NCI-H2196 (cell line): ENCODE measurements at regions not wholly inside any gene's neighbourhood (a gene's known extent, or its start where the extent isn't known, plus 50 kb on each side); places are given as distances from the start of the nearest gene placed in this dataset.
"Not testable (repeated sequence)": the region's sequence is repeated elsewhere in the genome, so short reads cannot be mapped to it uniquely, and the experiment has no call there.

Source experiments
- DNase-seq: peaks from one replicate; lab custom pipeline; 2025; ENCODE audit not compliant: unreplicated experiment; lab: John Stamatoyannopoulos, UW

DNA sequence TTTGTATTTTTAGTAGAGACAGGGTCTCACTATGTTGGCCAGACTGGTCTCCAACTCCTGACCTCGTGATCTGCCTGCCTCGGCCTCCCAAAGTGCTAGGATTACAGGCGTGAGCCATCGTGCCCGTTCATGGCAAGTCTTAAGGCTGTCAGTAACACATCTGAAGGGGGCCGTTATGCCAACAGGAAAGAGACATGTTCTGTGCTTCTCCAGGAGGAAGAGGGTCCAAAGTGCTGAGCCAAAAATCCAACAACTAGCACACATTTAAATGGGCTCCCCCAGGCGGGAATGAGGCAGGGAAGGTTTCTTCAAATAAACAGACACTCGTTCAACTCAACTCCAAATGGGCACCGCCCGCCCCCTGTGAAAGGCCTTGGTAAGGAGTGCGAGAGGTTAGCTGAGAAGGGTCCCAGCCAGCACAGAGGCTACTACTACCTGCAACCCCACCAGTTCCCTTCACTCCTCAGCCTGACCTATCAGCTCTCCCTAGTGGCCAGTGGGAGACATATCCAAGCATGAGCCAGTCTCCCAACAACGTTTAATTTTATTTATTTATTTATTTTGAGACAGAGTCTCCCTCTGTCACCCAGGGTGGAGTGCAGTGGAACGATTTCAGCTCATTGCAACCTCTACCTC, 84.1 kb upstream of the DMRT1 start:
- DNase-seq, result peak; percentile 54

DNA sequence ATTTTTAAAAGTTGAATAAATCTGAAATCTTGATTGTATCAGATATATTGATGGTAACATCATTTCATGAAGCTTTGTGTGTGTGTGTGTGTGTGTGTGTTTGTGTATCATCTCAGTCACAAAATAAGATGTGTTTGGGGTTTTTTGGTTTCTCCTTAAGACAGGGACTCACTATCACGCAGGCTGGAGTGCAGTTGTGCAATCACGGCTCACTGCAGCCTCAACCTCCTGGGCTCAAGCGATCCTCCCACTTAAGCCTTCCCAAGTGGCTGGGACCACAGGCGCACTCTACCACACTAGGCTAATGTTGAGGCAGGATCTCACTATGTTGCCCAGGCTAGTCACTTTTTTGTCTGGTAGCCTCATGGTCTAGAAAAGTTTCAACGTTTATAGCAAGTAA, 83.4 kb upstream of the DMRT1 start:
- no peak for DNase-seq

DNA sequence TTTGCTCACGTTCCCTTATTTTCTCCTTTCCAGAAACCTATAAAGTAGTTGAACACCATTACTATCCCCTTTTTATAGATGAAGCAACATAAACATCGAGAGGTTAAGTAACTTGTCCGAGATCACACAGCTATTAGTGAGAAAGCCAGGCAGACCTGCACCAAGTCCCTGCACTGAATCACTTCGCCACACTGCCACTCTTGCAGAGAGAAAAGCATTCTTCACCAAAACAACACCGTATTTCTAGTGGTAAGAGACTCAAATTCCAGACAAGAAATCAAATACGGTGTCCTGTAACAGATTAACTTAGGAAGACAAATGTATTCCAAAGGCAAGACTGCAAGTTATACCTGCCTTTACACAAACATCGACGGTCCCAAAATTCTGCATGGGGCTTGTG, 82.0 kb upstream of the DMRT1 start:
- DNase-seq, result no peak

DNA sequence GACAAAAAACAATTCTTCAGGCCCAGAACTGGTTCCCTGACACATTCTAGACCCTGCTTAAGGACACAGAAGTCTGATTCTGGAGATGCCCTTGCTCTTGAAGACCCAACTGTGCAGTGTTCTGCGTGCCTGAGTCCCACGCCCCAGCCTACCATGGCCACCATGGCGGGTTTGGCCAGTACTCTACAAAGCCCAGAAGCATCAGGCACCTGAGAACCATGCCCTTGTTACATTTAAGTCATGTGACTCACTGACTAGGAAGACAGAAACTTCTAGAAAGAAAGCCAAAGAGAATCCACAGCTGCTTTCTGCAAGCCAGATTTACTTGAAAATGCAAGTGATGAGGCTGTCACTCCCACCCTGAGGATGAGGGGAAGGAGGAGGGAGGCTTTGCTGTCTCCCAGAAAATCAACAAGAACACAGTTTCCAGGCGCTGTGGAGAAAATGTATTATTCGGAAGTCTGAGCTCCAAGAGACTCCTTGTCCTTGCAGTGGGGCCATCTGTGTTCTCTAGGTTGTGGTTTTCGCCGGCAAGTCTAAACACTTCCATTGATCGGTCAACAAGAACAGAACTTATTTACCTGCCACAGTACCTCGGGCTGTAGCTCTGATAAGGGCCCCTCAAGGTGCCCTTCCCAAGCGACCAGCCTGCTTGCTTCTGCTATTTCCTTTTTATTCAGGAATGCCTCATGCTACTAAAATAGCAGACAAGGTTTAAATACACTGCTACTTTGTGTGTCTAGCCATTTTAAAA, 81.3 kb upstream of the DMRT1 start:
- no peak for DNase-seq

DNA sequence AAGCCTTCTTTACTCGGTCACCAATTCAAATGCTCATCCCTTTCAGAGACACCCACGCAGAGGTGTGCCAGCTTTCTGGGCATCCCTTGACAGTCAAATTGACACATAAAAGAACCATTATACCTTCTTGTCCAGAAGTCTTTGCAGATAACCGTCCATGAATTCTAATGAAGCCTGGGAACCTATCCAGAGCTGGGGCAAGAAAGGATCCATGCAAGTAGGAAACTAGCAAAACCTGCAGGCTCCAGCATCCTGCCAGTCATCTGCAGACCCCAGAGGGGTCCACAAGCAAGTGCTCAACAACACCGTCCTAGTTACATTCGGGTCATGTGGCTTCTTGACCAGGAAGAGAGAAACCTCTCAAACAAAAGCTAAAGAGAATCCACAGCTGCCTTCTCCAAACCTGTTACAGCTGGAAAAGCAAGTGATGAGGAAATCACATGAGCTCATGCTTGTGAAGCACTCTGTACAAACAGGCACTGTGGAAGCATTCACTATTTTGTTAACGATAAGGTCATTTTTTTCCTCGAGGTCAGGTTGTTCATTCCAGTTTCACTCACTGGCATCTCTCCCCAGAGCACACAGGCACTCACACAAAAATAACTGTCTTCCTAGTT, 80.2 kb upstream of the DMRT1 start:
- no peak for DNase-seq

DNA sequence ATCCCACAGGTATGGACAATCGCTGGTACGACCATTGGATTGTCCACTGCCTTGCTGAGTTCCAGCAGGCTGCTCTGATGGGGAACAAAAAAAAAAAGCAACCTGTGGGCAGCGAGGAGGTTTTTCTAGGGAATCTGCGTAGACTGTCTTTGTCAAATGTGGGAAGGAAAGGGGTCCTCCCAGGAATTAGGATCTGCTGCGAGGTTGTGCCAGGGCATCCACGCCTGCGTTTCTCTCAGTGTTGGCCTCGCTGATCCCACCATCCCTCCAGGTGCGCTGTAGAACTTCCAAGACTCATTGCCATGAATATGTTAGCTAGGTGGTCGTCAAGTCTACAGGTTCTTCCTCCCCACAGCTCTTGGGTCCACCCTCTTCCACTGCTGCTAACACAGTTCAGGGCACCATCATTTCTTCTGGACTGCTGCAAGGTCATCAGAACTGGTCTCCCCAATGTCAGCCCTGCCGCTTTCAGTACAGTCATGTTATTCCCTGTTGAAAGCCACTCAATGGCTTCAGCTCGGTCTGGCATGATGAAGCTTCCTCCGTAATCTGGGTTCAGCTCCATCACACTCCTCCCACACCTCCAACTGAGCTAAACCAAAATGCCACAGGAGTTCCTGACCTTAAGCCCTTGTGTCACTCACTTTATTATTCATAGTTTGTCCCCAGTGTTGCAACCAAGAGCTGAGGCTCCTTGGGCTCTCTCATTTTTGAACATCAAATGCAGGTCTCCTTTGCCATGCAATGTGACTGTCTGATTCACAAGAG, 79.5 kb upstream of the DMRT1 start:
- DNase-seq, result no peak

DNA sequence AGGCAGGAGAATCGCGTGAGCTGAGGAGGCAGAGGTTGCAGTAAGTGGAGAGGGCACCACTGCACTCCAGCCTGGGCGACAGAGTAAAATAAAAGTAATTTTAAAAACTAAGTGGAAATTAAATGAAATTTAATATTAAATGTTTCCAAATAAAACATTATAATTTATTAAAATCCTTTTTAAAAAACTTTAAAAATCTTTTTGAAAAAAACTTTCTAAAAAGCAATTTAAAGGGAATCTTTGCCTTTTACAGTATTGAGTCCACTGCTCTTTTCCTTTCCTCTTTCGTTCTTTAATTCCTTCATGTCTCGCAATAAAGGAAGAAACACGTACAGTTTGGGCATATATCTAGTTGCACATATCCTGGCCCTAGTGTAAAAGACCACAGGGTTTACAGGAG, 77.8 kb upstream of the DMRT1 start:
- no peak for DNase-seq

DNA sequence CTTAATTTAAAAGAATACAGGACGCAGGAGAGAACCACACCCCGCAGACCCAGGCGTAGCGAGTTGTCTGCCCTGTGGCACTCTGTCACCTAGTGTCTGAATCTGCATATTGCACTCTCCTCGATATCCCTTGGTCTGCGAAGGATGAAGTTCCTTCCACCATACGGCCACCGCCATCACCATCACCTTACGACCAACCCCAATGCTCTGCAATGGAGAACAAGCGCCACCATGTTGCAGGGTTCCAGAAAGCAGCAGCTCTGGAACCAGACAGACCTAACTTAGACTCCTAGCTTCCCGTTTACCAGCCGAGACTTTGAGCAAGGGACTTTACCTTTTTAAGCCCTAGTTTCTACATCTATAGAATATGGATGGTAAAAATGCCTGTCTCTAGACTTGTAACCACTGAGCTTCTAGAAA, 77.4 kb upstream of the DMRT1 start:
- peak; percentile 94 for DNase-seq

DNA sequence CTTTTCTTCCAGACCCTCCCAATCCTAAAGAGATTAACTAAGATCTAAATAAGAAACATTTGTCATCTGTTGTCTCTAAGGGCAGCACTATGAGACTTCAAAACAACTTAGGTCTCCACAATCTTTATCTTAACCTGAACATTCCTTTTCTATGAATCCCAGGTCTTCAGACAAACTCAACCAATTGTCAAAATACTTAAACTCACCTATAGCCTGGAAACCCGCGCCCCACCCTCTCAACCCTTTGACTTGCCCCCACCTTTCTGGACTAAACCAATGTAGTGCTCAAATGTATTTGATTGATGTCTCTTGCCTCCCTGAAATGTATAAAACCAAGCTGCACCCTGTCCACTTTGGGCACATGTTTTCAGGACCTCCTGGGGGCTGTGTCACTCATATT, 76.5 kb upstream of the DMRT1 start:
- no peak for DNase-seq

DNA sequence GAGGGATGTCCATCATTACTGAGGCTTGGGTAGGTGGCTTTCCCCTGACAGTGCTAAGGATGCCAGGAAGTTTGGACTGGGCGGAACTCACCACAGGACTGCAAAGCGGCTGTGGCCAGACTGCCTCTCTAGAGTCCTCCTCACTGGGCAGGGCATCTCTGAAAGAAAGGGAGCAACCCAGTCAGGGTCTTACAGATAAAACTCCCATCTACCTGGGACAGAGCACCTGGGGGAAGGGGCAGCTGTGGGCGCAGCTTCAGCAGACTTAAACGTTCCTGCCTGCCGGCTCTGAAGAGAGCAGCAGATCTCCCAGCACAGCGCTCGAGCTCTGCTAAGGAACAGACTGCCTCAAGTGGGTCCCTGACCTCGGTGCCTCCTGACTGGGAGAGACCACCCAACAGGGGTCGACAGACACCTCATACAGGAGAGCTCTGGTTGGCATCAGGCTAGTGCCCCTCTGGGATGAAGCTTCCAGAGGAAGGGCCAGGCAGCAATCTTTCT, 74.4 kb upstream of the DMRT1 start:
- DNase-seq, result not testable (repeated sequence)

DNA sequence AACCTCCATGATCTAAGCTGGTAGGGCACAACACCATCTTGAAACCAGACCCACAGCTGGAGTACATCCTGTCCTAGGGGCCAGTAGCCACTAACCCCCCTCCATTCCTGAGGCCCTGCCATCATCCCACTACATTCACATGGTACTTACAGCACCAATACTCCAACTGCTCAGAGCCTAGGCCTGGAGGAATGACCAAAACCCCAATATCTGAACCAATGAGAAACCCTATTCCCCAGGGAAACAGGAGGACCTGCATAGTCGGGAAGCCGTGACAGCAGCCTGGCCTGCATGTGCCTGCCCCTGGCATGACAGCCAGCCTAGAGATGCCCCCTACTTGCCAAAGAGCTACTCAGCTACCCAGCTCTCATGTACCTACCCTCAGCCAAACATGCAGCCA, 65.4 kb upstream of the DMRT1 start:
- DNase-seq, result no peak

DNA sequence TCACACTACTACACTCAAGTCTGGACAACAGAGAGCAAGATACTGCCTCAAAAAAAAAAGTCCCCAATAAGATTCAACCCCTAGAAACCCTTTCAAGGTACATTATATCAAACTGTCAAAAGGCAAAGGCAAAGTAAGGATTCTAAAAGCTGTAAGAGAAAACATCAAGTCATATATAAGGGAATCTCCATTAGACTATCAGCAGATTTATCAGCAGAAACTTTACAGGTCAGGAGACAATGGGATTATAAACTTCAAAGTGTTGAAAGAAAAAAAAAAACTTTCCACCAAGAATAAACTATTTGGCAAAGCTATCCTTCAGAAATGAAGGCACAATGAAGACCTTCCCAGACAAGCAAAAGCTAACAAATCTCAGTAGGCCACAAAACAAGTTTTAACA, 63.5 kb upstream of the DMRT1 start:
- DNase-seq, result no peak

DNA sequence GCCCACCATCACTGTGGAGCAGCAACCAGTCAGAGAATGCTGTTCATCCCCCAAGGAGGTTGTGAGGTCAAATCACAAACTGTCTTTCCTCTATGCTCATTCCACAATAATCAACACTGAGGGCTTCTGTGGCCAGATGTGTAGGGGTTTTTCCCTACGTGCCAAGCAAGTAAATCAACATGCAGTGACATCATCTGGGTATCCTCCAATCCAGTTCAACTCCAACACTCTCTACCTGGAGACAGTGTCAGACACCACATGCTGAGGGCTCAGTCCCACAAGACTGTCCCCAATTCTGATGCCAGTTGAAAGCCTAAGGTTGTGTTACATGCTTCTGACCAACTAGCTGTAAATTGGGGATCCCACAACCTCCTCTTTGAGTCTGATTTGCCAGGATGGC, 57.3 kb upstream of the DMRT1 start:
- DNase-seq, result no peak

DNA sequence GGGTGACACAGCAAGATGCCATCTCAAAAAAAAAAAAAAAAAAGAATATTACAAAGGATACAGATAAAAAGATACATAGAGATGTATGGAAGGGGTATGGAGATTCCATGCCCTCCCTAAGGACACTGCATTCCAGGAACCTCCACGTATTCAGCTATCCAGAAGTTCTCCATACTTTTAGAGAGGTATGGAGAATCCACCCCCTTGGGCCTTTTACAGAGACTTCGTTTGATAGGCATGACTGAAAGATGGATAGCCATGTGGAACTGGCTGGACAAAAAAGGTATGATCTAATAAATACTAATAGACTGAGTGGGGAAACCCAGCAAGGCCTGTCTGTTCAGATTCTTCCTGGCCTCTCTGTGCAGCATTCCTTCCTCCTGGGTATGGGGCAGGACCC, 56.6 kb upstream of the DMRT1 start:
- DNase-seq, result no peak

DNA sequence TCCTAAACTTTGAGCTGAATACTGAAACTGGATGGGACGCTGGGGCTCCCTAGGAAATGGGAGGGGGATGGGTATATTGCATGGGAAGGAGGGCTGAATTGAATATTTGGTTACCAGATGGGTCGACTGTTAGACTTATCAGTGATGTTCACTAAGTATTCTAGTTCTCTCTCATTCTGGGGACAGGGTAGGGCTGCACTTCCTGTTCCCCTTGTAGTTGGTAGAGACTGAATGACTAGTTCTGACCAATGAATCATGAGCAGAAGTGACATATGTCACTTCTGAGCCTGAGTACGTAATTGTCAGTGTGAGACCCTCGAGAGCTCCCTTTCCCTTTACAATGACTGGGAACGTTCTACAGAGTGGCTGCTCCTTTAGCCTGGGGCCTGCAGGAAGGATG, 55.5 kb upstream of the DMRT1 start:
- DNase-seq, result no peak

DNA sequence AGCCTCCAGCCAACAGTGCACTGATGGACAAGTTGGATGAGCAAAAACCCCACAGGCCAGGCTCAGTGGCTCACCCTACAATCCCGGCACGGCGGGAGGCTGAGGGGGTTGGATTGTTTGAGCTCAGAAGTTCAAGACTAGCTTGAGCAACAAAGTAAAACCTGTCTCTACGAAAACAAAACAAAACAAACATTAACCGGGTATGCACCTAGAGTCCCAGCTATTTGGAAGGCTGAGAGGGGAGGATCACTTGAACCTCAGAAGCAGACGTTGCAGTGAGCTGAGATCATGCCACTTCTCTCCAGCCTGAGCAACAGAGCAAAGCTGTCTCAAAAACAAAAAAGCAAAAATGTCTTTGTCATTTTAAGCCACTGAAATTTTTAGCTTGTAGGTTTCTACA, 55.1 kb upstream of the DMRT1 start:
- DNase-seq, result no peak

DNA sequence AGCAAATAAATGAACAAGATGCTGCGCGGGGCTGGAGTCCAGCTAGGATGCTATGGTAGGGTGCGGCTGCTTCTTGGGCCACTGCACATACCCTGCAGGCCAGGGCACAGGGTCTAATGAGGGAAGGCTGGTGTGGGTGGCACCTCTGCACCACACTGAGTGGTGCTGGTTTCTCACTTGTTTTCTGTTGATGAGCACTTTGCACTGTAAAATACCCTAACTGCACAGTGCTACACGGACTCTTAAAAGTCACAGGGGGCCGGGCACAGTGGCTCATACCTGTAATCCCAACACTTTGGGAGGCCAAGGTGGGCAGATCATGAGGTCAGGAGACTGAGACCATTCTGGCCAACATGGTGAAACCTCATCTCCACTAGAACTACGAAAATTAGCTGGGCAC, 52.7 kb upstream of the DMRT1 start:
- no peak for DNase-seq
